Liver (tissue), 8 donors: ENCODE measurements at regions not wholly inside any gene's neighbourhood (a gene's known extent, or its start where the extent isn't known, plus 50 kb on each side); places are given as distances from the start of the nearest gene placed in this dataset.

Source experiments
- DNase-seq: peaks from one replicate; pipeline ENCODE4 v3.0.0-alpha.2; 2017; ENCODE audit warnings: low spot score
- H3K27ac ChIP-seq, 2 donors: one replicate each; pipeline ENCODE4 v1.7.0; 2013; ENCODE audit warnings: inconsistent platforms in 2 of 2, low read length in 2 of 2, control low read depth in 1 of 2, low read depth in 1 of 2, mild to moderate bottlenecking in 1 of 2
- H3K27me3 ChIP-seq, 4 donors: one replicate each; pipeline versions ENCODE4 v1.6.1 to v1.7.0; 2013; ENCODE audit warnings: low read length in 3 of 4, inconsistent platforms in 1 of 4, mild to moderate bottlenecking in 1 of 4, moderate library complexity in 1 of 4; ENCODE audit not compliant: control insufficient read depth in 4 of 4, insufficient read depth in 4 of 4
- H3K36me3 ChIP-seq, 4 donors: one replicate each; pipeline versions ENCODE4 v1.6.1 to v1.7.0; 2013; ENCODE audit warnings: low read length in 3 of 4, mild to moderate bottlenecking in 3 of 4, low read depth in 1 of 4, moderate library complexity in 1 of 4; ENCODE audit not compliant: control insufficient read depth in 4 of 4, insufficient read depth in 3 of 4
- H3K4me1 ChIP-seq, 4 donors: one replicate each; pipeline versions ENCODE4 v1.6.1 to v1.7.0; 2013; ENCODE audit warnings: low read length in 3 of 4, mild to moderate bottlenecking in 3 of 4, moderate library complexity in 1 of 4; ENCODE audit not compliant: control insufficient read depth in 4 of 4, insufficient read depth in 4 of 4
- H3K4me3 ChIP-seq, 3 donors: one replicate each; pipeline versions ENCODE4 v1.6.1 to v1.7.0; 2013; ENCODE audit warnings: low read length in 3 of 3, control low read depth in 1 of 3, low read depth in 1 of 3, mild to moderate bottlenecking in 1 of 3
- H3K9ac ChIP-seq, 2 donors: one replicate each; pipeline ENCODE4 v1.7.0; 2013; ENCODE audit warnings: low read length in 2 of 2, mild to moderate bottlenecking in 2 of 2, moderate library complexity in 2 of 2, control low read depth in 1 of 2, low read depth in 1 of 2
- H3K9me3 ChIP-seq, 4 donors: one replicate each; pipeline versions ENCODE4 v1.6.1 to v1.7.0; 2013; ENCODE audit warnings: low read length in 3 of 4; ENCODE audit not compliant: control insufficient read depth in 4 of 4
- ATF3 ChIP-seq: IDR thresholded peaks from 2 replicates; pipeline ENCODE4 v1.6.1; 2016; ENCODE audit warnings: antibody characterized with exemption
- CTCF ChIP-seq: fragments of 150-350 bp; IDR thresholded peaks from 2 replicates; pipeline ENCODE4 v1.5.1; 2017; ENCODE audit warnings: improper control_type of control experiment, low read depth, low read length; ENCODE audit not compliant: missing input control
- EGR1 ChIP-seq, 2 donors: IDR thresholded peaks; 2 replicates each; pipeline ENCODE4 v1.6.1; 2016 to 2018; ENCODE audit warnings: antibody characterized with exemption in 2 of 2, low read depth in 2 of 2
- FOXA1 ChIP-seq: IDR thresholded peaks from 2 replicates; pipeline ENCODE4 v1.6.1; 2016; ENCODE audit warnings: antibody characterized with exemption
- GABPA ChIP-seq, 2 donors: IDR thresholded peaks in 1 of 2; conservative IDR thresholded peaks in 1 of 2; 2 replicates each; pipeline ENCODE4 v1.6.1; 2016; ENCODE audit warnings: antibody characterized with exemption in 2 of 2, mild to moderate bottlenecking in 1 of 2, moderate library complexity in 1 of 2
- HNF4G ChIP-seq: IDR thresholded peaks from 2 replicates; pipeline ENCODE4 v1.6.1; 2016; ENCODE audit warnings: antibody characterized with exemption
- JUND ChIP-seq, 2 donors: IDR thresholded peaks; 2 replicates each; pipeline ENCODE4 v1.6.1; 2016; ENCODE audit warnings: antibody characterized with exemption in 2 of 2
- MAX ChIP-seq: IDR thresholded peaks from 2 replicates; pipeline ENCODE4 v1.6.1; 2016; ENCODE audit warnings: antibody characterized with exemption
- RAD21 ChIP-seq, 2 donors: IDR thresholded peaks; 2 replicates each; pipeline ENCODE4 v1.6.1; 2016; ENCODE audit warnings: antibody characterized with exemption in 2 of 2, mild to moderate bottlenecking in 2 of 2
- RXRA ChIP-seq, 2 donors: IDR thresholded peaks; 2 replicates each; pipeline ENCODE4 v1.6.1; 2017 to 2018; ENCODE audit warnings: antibody characterized with exemption in 2 of 2, mild to moderate bottlenecking in 1 of 2
- SP1 ChIP-seq: IDR thresholded peaks from 2 replicates; pipeline ENCODE4 v1.6.1; 2018; ENCODE audit warnings: antibody characterized with exemption, mild to moderate bottlenecking
- TAF1 ChIP-seq: conservative IDR thresholded peaks from 2 replicates; pipeline ENCODE4 v1.6.1; 2016; ENCODE audit warnings: antibody characterized with exemption, mild to moderate bottlenecking
- YY1 ChIP-seq: IDR thresholded peaks from 2 replicates; pipeline ENCODE4 v1.6.1; 2016; ENCODE audit warnings: antibody characterized with exemption, mild to moderate bottlenecking
- WGBS: extraction: QIAGEN DNeasy Blood & Tissue Kit; methylation state at CpG from one replicate; pipeline ENCODE4 v1.1.7; 2013; 5-methylcytosine and 5-hydroxymethylcytosine counted together
- TF ChIP-seq, protein P1 (sequence below): IDR thresholded peaks from 2 replicates; pipeline ENCODE4 v1.6.1; 2016; ENCODE audit warnings: antibody characterized with exemption, mild to moderate bottlenecking
- donor health status: healthy.
- donor health status: healthy.
- donor health status: healthy.
- donor health status: healthy.
- donor health status: healthy.

- H3K9ac ChIP-seq = no peak overlapping the region
- H3K27me3 ChIP-seq = no peaks in the 10 kb centered on the region
- H3K9me3 ChIP-seq = peaks cover 0 to 7% (median 4%) of the 10 kb centered on the region in 4 donors
- no peak for DNase-seq
- TF ChIP-seq CTCF = no peak
- no peak for TF ChIP-seq FOXA1
- no peak for TF ChIP-seq YY1
- no peak for TF ChIP-seq EGR1 (IDR thresholded peaks at IDR 0.05; ENCODE audit: low read depth in 2 of 2)
- no peak for TF ChIP-seq HNF4G
- TF ChIP-seq SP1 = no peak
- TF ChIP-seq GABPA (IDR thresholded peaks at IDR 0.05 in 1 of 2, conservative IDR thresholded peaks at IDR 0.05 in 1 of 2) = no peak
- TF ChIP-seq, protein P1, sequence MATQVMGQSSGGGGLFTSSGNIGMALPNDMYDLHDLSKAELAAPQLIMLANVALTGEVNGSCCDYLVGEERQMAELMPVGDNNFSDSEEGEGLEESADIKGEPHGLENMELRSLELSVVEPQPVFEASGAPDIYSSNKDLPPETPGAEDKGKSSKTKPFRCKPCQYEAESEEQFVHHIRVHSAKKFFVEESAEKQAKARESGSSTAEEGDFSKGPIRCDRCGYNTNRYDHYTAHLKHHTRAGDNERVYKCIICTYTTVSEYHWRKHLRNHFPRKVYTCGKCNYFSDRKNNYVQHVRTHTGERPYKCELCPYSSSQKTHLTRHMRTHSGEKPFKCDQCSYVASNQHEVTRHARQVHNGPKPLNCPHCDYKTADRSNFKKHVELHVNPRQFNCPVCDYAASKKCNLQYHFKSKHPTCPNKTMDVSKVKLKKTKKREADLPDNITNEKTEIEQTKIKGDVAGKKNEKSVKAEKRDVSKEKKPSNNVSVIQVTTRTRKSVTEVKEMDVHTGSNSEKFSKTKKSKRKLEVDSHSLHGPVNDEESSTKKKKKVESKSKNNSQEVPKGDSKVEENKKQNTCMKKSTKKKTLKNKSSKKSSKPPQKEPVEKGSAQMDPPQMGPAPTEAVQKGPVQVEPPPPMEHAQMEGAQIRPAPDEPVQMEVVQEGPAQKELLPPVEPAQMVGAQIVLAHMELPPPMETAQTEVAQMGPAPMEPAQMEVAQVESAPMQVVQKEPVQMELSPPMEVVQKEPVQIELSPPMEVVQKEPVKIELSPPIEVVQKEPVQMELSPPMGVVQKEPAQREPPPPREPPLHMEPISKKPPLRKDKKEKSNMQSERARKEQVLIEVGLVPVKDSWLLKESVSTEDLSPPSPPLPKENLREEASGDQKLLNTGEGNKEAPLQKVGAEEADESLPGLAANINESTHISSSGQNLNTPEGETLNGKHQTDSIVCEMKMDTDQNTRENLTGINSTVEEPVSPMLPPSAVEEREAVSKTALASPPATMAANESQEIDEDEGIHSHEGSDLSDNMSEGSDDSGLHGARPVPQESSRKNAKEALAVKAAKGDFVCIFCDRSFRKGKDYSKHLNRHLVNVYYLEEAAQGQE = no peak
- no peak for TF ChIP-seq RXRA (IDR thresholded peaks at IDR 0.05)
- no peak for TF ChIP-seq JUND (IDR thresholded peaks at IDR 0.05)
- TF ChIP-seq TAF1 = no peak
- no peaks in the 10 kb centered on the region for H3K36me3 ChIP-seq
- H3K27ac ChIP-seq = no peak overlapping the region
- H3K4me1 ChIP-seq = no peaks in the 10 kb centered on the region
- WGBS = 84% methylated on average over 23 of the region's 23 CpGs
- H3K4me3 ChIP-seq = no peak overlapping the region
Observed at GRCh38 chr1:2935751-2936390, 85.4 kb upstream of the ACTRT2 start.

DNA sequence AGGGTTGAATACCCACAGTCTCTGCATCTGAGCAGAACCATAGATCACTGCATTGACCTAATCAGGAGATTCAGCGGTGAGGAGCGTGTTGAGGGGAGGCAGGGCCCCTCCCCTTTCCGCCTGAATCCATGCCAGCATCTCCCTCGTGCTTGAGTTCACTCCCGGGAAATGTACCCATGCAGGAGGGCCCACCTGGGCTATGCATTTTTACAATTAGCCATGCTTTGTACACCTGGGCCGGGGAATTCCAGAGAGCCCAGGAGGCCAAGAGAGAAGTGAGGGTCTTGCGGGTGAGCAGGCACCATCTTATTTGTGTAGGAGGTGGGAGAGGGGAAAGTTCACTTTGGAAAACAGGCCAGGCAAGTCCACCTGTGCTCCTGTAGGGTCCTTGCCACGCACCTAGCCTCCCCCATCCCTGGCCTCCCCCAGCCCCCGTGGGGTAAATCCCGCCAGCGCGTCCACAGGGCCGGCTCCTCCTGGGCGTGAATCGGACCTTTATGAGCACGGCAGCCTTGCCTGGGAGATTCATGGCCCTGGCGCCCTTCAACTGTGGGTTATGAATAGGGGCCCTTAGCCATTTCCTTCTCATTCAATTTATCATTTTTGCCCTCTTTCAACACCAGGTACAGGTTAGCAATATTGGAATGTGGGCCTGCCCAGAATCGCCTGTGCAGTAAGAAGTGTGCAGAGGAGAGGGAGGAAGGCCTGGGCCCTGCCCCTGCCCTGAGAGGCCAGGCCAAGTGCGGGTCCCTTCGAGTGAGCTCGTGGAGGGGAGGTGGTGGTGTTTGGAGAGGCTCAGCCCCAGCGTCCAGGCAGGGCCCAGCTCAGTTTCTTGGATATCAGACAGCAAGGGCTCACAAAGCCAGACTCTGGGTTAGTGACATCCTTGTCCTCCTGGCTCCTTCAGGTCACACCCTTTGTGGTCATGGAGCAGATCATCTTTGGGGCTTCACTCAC lies 84.4 kb upstream of the ACTRT2 start:
- H3K36me3 ChIP-seq = no peaks in the 10 kb centered on the region
- DNase-seq = no peak
- no peaks in the 10 kb centered on the region for H3K27me3 ChIP-seq
- H3K4me3 ChIP-seq = no peak overlapping the region
- H3K9me3 ChIP-seq = peaks cover 0 to 13% (median 10%) of the 10 kb centered on the region in 4 donors
- no peak overlapping the region for H3K9ac ChIP-seq
- TF ChIP-seq ATF3 = no peak
- TF ChIP-seq, protein P1 = no peak
- no peak for TF ChIP-seq EGR1 (IDR thresholded peaks at IDR 0.05; ENCODE audit: low read depth in 2 of 2)
- no peak for TF ChIP-seq CTCF
- TF ChIP-seq MAX = no peak
- TF ChIP-seq JUND (IDR thresholded peaks at IDR 0.05) = no peak
- TF ChIP-seq RAD21 (IDR thresholded peaks at IDR 0.05) = no peak
- no peak for TF ChIP-seq YY1
- TF ChIP-seq HNF4G = no peak
- WGBS = 85% methylated on average over 22 of the region's 22 CpGs
- no peak overlapping the region for H3K27ac ChIP-seq
- no peaks in the 10 kb centered on the region for H3K4me1 ChIP-seq
